ENCODE measurements at regions not wholly inside any gene's neighbourhood (a gene's known extent, or its start where the extent isn't known, plus 50 kb on each side); places are given as distances from the start of the nearest gene placed in this dataset. TPM values are rescaled to one million over a fixed set of nuclear protein-coding genes. Genes with fewer than 3 reads are reported as not detected.

DNA sequence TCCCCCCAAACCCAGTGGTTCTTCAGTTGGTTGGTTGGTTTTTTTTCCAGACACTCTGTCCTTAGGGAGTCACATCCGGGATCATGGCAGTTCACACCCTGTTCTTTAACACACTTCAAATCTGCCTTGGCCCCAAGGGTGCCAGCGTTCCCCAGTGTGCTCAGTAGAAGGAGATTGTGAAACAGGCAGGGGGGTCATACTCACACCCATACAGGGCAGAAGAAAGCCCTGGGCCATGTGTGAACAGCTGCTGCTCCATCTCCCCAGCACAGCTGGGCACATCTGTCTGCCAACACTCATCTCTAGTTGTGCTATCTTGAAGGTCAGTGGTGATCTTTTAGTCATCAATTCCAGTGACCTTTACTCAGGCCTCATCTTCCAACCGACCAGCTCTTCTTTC lies 64.4 kb upstream of the FUT8 start:
- no peak for DNase-seq (ENCODE audit: low read depth)

DNA sequence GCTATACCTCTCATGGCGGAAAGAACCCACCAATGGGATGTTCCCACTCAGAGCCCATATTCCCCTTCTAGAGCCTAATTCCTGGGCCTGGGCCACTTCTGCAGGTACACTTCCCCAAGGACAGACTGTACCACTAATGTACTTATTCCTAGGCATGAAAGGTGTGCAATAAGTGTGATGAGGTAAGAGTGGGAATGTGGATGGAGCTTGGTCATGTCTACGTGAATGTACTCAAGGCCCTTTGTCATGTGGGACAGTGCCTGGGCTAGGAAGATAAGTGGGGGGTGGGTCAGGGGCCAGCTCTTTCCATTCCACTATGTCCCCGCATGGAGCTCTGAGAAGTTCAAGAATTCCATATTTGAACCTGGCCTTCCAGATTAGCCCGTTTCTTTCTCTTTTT lies 63.4 kb upstream of the FUT8 start:
- no peak for DNase-seq (ENCODE audit: low read depth)

DNA sequence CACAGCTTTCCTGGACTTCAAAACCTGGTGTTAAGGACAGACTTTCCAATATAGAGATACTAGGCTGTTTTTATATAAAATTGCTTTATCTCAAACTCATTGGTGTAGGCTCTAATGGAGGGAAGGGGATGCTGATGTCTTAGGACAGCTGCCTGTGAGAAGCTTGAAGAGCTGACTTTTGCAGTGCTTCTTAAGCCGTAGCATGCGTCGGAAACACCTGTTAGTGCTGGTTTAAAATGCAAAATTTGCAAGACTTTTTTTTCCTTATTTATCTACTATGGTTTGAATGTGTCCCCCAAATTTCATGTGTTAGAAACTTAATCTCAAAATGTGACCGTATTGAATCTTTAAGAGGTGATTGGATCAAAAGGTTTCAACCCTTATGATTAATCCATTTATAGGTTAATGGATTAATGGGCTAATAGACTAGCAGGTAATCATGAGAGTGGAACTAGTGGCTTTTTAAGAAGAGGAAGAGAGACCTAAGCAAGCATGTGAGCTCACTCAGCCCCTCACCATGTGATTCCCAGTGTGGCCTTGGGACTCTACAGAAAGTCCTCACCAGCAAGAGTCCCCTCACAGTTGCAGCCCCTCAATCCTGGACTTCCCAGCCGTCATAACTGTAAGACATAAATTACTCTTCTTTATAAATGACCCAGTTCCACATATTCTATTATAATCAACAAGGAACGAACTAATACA lies 60.9 kb upstream of the FUT8 start:
- no peak for DNase-seq (ENCODE audit: low read depth)

DNA sequence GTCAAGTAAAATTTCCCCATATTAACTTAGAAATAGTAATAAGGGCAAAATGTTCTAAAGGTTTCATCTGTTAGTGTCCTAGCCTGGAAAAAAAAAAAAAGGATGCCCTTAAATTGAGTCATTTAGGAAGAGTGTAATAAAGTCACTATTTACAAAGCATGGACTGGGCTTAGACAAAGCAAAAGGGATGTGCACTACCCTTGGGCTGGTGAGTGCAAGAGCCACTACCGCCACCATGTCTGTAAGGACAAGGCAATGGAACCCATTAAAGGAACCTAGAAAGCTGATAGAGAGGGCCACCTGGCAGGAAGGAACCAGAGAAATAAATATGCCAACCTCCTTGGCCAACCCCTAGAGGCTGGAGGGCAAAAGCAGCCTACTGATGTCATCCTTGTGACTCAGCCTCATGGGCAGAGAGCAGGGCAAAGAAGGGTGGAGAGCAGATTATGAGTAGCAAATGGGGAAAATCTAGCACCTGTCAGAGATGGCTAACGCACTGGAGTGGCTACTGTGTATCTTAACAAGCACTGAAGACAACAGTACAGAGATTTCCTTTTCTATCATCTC lies 59.5 kb upstream of the FUT8 start:
- peak; percentile 91 for DNase-seq (ENCODE audit: low read depth)

DNA sequence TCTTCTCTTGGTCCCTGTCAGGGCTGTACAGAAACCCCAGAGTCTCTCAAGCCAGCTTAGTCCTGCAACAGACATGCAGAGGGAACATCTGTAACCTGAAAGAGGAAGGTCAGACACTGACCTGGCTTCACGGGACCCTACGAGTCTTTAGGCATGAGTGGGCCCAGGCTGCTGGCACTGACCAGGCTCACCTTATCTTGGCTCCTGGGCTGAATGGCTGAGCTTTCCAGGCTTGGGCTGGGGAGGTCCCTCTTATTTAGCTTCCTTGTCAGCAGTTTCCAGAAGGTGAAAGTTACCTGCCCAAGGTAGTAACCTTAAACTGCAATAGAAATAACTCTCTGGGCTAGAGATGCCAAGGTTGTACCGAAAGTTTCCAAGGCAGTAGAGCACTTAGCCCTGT lies 58.4 kb upstream of the FUT8 start:
- DNase-seq (ENCODE audit: low read depth) = no peak

DNA sequence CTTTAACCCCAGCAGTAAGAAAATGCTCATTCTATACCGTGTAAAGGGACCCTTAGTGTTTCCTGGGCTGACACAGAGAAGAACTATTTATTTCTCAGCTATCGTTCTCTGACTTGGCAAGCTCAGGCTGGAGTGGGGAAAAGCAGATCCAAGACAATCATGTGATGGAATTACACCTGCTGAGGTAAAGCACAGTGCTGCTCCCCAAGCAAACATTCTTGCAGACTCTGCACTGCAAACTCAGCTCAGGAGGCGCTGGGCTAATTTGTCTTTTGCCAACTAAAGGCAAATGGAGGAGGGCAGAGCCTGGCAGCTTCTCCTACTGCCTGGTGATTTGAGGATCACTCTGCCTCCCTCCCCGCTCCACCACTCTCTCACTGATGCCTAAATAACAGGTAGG lies 57.8 kb upstream of the FUT8 start:
- DNase-seq (ENCODE audit: low read depth) = no peak

DNA sequence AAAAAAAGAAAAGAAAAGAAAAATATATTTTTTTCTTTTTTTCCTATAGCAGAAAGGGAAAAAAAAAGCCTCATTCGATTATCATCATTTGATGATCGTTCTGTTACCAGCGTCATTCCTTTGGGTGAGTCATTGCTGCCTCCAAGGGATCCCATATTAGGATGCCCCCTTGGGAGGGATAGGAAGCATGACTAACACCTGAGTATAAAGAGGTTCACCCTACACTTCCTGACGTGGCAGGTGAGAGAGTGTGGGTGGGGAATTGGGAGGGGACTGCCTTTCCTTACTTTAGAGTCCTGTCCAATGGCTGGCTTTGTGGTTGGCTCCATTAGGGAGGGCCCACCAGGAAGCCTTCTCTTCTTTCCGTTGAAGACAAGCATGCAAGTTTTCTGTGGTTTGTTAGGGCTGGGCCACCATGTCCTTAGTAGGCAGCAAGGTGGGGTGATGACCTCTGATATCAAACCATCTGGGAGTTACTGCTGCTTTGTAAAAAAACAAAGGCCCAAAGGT lies 56.1 kb upstream of the FUT8 start:
- peak; percentile 52 for DNase-seq (ENCODE audit: low read depth)

DNA sequence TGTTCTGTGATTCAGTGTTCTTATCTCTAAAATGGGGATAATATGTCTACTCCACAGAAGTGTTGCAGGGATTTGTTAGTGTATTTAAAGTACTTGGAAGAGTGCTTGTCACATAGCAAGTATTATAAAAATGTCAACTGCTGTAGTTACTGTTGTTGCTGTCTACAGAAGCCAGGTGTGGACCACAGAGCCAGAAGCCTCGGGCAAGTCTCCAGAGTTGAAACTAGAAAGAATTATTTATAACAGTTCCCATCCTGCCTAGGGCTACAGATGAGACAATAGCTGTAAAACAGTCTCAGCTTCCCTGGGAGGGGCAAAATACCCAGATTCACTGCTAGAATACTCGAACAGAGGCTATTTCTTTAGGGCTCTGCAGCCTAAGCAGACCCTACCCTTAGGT lies 55.4 kb upstream of the FUT8 start:
- DNase-seq (ENCODE audit: low read depth) = peak; percentile 89

DNA sequence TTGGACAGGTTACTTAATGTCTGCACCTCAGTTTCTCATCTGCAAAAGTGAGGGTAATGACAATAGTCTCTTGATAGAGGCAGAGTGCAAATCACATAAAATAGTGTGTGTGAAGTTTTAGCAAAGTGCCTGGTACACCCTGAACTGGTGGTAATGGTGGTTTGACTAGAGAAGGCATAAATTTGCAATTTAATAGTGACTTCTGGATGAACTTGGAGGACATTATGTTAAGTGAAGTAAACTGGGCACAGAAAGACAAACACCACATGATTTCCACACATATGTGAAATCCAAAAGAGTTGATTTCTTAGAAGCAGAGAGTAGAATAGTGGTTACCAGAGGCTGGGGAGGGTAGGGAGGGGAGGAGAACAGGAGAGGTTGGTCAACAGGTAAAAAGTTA lies 54.8 kb upstream of the FUT8 start:
- no peak for DNase-seq (ENCODE audit: low read depth)

DNA sequence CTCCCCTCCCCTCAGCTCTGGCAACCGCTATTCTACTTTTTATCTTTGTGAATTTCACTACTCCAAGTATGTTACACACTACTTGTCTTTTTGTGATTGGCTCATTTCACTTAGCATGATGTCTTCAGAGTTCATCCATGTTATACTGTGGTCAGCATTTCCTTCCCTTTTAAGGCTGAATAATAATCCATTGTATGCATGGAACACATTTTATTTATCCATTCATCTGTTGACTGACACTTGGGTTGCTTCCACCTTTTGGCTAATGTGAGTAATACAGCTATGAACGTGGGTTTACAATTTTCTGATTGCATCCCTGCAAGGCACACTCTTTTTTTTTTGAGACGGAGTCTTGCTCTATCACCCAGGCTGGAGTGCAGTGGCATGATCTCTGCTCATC lies 53.0 kb upstream of the FUT8 start:
- DNase-seq (ENCODE audit: low read depth) = peak; percentile 44

DNA sequence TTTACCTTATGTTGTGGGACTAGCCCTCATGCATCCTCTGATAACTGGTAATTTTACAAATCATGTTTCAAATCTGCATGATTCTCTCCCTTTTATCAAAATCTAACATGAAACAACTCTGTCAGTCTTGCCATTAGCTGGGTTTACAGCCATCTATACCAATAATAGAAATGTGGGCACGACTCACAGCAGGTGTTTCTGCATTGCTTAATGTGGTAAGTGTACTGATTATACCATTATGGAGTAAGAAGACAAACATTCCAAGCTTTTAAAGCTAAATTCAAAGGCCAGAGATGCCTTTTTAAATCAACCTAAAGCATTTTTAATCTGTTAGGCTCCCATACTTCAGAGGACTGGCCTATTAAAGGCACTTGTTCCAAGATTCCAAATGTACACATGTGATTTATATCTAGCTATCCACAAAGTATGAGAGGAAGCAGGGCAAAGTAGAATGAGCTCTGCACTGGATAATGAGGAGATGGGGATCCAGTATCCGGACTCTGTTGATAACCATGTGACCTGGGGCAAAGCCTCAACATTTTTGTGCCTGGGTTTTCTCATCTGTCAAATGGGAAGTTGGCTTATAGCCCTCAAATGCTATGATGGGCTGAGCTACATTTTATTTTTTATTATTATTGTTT lies 52.3 kb upstream of the FUT8 start:
- DNase-seq (ENCODE audit: low read depth) = peak; percentile 69

DNA sequence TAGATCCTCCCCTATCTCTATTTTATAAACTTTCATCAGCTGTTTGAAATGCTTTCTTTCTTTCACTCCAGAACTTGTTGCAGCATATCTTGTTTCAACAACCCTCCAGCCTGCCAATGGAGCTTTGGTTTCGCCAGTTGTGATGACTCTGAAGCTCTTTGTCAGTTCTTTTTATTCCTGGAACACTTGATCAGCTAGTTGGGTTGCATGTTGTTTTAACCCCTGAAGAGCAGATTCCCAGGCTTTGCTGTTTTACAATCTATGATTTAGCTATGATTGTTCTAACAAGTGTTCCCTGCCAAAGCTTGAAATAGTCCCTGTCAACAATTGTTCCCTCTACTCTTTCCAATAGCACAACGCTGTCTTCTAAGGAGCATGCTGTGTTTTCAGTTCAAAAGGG lies 50.6 kb upstream of the FUT8 start:
- DNase-seq (ENCODE audit: low read depth) = peak; percentile 96

Small RNA genes lying in the stretch of these regions (microRNA-seq; reads per million reads assigned to microRNA genes)
- not detected for gene MIR4708

All from myocyte (in vitro differentiated cells).